Left cardiac atrium (tissue), 4 donors: ENCODE measurements at regions not wholly inside any gene's neighbourhood (a gene's known extent, or its start where the extent isn't known, plus 50 kb on each side); places are given as distances from the start of the nearest gene placed in this dataset.

Experiments
- ATAC-seq, 2 donors: fragments of 200-7000 bp; cut with Tn5 transposase; one replicate each; pipeline ENCODE4 v1.9.1; 2020; ENCODE audit warnings: mild to moderate bottlenecking in 2 of 2, moderate library complexity in 2 of 2
- DNase-seq: peaks from one replicate; pipeline ENCODE4 v3.0.0-alpha.2; 2020
- intact Hi-C, 2 donors: fragments of 100-400 bp; cut with DNase I; formaldehyde crosslinking; loops; one replicate each; pipeline versions ENCODE4 v1.14.1 to v1.15.1; 2022 to 2023
- donor health status: DM: no; HTN: yes; CAD: no.
- donor health status: DM: no; HTN: yes; CAD: no; lungs with severe emphysema.
- donor health status: DM: yes; HTN: yes; CAD: no.
- donor health status: Dilated cardiomyopathy.

GRCh38 chr10:43890124-43890523 lies 241.4 kb upstream of the ZNF32 start:
- DNase-seq (no peak), ATAC-seq (no peak)
- intact Hi-C loops = no loop called here

- DNase-seq (no peak), ATAC-seq (no peak)
- intact Hi-C loops = no loop called here
Observed at GRCh38 chr10:43888586-43888985, 239.9 kb upstream of the ZNF32 start.

- DNase-seq = no peak
Observed at GRCh38 chr10:43885842-43886241, 237.2 kb upstream of the ZNF32 start.

GRCh38 chr10:43885252-43885651 lies 236.6 kb upstream of the ZNF32 start:
- intact Hi-C loops = no loop called here
- DNase-seq (no peak), ATAC-seq (no peak)

More at GRCh38 chr10:43885842-43886241, 237.2 kb upstream of the ZNF32 start:
- intact Hi-C loops = no loop called here
- no peak for ATAC-seq

- no peak for DNase-seq
- no peak for ATAC-seq
- intact Hi-C loops = no loop called here
Observed at GRCh38 chr10:43884501-43885105, 235.9 kb upstream of the ZNF32 start.

- ATAC-seq = no peak
- intact Hi-C loops = no loop called here
- no peak for DNase-seq
Observed at GRCh38 chr10:43882711-43883110, 234.0 kb upstream of the ZNF32 start.

GRCh38 chr10:43881657-43882056 lies 233.0 kb upstream of the ZNF32 start:
- intact Hi-C loops = no loop called here
- ATAC-seq (no peak), DNase-seq (no peak)

- DNase-seq (no peak), ATAC-seq (peak; percentile 31 to 56)
- intact Hi-C loops = no loop called here
Observed at GRCh38 chr10:43880160-43880559, 231.5 kb upstream of the ZNF32 start.

- ATAC-seq (no peak), DNase-seq (no peak)
- intact Hi-C loops = no loop called here
Observed at GRCh38 chr10:43879742-43880141, 231.1 kb upstream of the ZNF32 start.

GRCh38 chr10:43879162-43879561 lies 230.5 kb upstream of the ZNF32 start:
- peak in 1 of 2 donors; percentile 10 for ATAC-seq
- intact Hi-C loops = no loop called here

GRCh38 chr10:43878386-43878785 lies 229.7 kb upstream of the ZNF32 start:
- ATAC-seq (peak; percentile 79 to 84), DNase-seq (peak; percentile 77)
- intact Hi-C loops = no loop called here

More at GRCh38 chr10:43879162-43879561, 230.5 kb upstream of the ZNF32 start:
- DNase-seq = no peak

GRCh38 chr10:43876976-43877375 lies 228.3 kb upstream of the ZNF32 start:
- intact Hi-C loops = no loop called here
- ATAC-seq (no peak), DNase-seq (no peak)

- intact Hi-C loops = no loop called here
- ATAC-seq = no peak
- DNase-seq = no peak
Observed at GRCh38 chr10:43874984-43875383, 226.3 kb upstream of the ZNF32 start.

GRCh38 chr10:43873717-43874116 lies 225.0 kb upstream of the ZNF32 start:
- ATAC-seq (no peak), DNase-seq (no peak)
- intact Hi-C loops = no loop called here

GRCh38 chr10:43872644-43873043 lies 224.0 kb upstream of the ZNF32 start:
- ATAC-seq (no peak), DNase-seq (no peak)
- intact Hi-C loops = no loop called here

GRCh38 chr10:43871545-43871944 lies 222.9 kb upstream of the ZNF32 start:
- intact Hi-C loops = no loop called here
- no peak for DNase-seq
- no peak for ATAC-seq

GRCh38 chr10:43870968-43871439 lies 222.3 kb upstream of the ZNF32 start:
- ATAC-seq (peak; percentile 60 to 72), DNase-seq (no peak)
- intact Hi-C loops = no loop called here

- ATAC-seq (no peak), DNase-seq (no peak)
- intact Hi-C loops = loop anchor here in 1 of 2 donors (10.0 kb wide), 1 partner anchor 175 kb away; no protein-coding TSS in a partner anchor
Observed at GRCh38 chr10:43869669-43870322, 221.1 kb upstream of the ZNF32 start.

- intact Hi-C loops = loop anchor here in 1 of 2 donors (10.0 kb wide), 1 partner anchor 174 kb away; no protein-coding TSS in a partner anchor
- DNase-seq = no peak
- no peak for ATAC-seq
Observed at GRCh38 chr10:43868952-43869351, 220.3 kb upstream of the ZNF32 start.

GRCh38 chr10:43867667-43868565 lies 219.2 kb upstream of the ZNF32 start:
- intact Hi-C loops = loop anchor here in 1 of 2 donors (10.0 kb wide), 1 partner anchor 173 kb away; no protein-coding TSS in a partner anchor
- no peak for ATAC-seq
- DNase-seq = no peak
